ENCODE measurements at regions not wholly inside any gene's neighbourhood (a gene's known extent, or its start where the extent isn't known, plus 50 kb on each side); places are given as distances from the start of the nearest gene placed in this dataset.
A peak's percentile ranks its signal among the peaks of the same experiment; 100 is the strongest.
"Not testable (repeated sequence)": the region's sequence is repeated elsewhere in the genome, so short reads cannot be mapped to it uniquely, and the experiment has no call there.

DNA sequence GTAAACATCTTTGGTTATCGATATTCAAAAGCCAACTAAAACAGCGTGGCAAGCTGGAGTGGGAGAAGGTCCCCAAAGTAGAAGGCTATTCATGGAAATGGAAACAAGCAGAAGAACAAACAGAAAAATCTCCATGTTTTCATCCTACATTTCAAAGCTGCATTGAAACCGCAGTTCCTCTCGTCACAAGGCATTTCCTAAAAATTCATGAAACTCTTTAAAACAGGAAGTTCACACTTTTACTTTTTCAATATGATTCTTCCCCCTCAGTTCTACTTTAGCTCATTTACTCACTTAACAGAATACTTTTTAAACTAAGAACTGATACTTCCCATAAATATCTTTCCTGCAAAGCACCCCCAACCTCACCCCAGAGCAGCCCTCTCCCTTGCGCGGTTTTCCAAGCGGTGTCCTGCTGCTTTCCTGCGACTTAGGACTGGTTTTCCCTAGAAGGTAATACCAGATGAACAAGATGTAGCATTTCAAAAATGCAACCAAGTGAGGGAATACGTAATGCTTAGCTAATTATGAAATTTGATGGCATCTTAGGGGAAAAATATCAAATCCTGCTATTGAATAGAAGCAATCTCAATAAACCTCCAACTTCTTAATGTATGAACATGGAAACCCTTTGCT, 228.3 kb upstream of the PKN2 start:
- DNase-seq: no peak

DNA sequence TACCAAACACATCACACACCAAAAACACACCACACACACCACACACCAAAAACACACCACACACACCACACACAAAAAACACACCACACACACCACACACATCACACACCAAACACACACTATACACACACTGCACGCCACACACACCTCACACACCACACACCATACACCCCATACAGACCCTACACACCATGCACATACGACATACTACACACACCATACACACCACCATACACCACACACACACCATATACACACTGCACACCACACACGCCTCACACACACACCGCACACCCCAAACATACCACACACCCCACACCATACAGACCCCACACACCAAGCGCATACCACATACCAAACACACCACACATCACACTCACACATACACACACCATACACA, 226.9 kb upstream of the PKN2 start:
- DNase-seq: no peak

DNA sequence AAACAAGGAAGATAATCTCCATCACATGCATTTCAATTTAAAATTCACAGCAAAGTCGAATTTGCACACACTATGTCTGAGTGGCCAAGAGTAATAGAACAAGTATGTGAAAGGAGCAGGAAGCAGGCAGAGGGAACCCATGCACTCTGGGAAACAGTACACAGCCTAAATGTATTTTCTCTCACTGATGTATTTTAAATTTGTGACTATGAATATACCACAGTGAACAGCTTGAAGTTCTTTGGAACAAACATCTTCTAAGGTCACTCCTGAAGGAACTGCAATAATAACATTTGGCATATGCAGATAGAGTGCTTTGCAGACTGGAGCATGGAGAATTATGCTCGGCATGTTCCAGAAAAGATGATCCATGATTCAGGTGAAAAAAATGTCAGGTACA, 223.1 kb upstream of the PKN2 start:
- no peak for DNase-seq

DNA sequence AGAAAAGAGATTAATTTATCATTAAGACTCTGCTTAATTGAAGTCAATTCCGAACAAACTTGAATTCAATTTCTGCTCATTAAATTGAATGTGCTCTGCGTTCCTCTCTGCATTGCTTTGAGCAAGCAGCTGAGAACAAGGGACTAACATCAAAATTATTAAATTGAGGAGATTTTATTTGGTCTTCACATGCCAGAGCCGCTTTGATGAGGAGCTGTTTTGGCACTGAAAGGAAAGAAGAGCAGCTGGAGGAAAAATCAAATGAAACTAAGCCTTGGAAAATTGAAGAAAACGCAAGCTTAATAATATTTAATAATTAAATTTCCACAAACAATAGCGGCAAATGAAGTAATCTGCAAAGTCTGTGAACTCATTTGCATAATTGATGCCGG, 222.0 kb upstream of the PKN2 start:
- no peak for DNase-seq

DNA sequence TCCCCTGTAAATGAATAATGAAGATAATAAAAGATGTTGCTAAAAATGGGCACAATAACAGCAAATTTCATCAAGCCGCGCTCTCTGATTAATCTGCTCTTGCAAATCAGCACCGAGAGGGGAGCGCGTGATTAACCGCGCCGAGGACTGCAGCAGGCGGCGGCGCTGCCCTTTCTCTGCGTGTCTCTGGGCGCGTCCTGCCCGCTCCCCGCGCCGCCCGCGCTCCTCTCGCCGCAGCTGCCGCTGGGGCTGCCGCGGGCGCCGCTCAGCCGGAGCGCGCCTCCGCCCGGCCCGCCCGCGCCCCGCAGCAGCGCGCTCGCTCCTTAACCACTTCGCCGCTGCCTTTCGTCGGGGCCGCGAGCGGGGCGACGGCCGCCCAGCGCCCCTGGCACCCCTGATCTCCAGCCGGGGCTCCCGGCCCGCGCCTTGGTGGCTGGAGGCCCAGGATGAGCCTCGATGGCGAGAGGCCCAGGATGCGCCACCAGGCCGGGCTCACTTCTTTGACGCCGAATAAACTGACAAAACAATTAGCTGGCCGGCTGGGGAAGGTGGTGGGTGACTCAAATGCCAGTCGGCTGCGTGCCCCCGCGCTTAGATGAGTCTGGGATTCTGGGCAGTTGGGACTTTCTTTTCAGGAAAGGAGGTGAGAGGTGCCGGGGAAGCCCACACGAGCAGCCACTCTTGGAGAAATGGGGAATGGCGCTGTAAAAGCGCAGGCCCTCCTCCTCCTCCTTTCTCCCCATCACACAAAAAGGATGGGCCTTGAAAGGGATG, 221.4 kb upstream of the PKN2 start:
- DNase-seq: peak; percentile 10

DNA sequence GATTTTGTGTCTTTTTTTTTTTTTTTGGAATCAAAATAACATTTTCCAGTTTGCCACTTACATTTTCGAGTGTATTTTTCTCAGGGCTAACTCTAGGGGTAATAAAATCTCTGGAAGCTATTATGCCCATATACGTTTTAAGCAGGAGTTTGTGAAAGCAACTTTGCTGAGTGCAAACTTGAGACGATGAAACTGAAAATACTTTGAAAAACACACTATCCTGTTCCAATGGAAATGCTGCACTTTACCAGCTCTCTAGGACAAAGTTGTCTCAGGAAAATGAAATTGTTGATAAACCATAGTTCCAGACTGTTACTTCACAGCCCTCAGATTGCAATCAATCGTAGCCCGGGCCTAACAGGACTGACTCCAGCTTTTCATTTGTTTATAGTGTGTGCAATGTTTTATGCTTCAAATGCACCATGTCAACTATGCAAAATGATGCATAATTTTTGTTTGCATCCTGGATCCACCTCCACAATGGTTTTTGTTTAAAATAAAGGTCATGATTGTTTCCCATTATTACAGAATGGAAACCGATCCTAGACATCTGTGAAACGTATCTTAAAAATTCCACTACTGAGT, 220.6 kb upstream of the PKN2 start:
- no peak for DNase-seq

DNA sequence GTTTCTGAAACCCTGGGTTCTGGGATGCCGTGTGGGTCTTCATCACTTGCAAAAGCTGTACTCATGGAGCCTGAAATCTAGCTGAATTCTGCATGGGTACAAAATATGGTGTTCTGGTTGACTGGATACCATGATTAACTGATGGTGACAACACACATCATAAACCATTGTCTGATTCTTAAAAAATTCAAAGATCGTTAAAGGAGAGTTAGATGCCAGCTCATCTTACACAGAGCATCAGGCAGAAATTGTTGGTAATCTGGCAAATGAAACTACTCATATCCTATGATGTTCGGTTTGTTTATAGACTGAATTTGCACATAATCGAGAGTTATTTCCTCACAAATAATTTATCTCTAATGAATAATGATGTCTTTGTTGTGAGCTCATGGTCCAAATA, 218.1 kb upstream of the PKN2 start:
- DNase-seq: no peak

DNA sequence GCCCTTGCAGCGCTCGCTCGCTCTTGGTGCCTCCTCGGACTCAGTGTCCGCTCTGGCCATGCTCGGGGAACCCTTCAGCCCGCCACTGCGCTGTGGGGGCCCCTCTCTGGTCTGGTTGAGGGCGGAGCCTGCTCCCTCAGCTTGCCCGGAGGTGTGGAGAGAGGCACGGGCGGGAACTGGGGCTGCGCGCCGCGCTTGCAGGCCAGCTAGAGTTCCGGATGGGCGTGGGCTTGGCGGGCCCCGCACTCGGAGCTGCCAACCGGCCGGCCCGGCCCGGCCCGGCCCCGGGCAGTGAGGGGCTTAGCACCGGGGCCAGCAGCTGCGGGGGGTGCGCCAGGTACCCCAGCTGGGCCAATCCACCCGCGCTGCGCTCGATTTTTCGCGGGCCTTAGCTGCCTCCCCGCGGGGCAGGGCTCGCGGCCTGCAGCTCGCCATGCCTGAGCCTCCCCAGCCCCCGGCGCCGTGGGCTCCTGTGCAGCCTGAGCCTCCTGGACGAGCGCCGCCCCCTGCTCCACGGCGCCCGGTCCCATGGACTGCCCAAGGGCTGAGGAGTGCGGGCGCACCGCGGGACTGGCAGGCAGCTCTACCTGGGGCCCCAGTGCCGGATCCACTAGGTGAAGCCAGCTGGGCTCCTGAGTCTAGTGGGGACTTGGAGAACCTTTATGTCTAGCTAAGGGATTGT, 217.0 kb upstream of the PKN2 start:
- DNase-seq: no peak

DNA sequence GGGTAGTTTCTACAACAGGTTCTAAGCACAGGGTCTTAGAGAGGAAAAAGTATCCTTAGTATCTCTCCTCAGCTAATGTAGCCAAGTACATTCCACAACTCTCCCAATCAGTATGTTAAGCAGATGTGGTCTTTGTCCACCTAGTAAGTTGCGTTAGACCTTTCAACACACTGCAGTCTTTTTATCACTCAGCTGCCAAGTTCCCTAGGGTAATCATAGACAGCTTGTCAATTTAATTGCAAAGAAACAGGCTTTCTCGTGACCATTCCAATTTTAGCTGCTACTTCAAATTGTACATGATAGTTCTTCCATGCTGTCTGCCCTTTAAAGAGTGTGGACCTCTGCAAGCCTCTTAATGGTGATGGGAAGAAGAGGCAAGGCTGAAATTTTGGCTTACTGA, 211.8 kb upstream of the PKN2 start:
- no peak for DNase-seq

DNA sequence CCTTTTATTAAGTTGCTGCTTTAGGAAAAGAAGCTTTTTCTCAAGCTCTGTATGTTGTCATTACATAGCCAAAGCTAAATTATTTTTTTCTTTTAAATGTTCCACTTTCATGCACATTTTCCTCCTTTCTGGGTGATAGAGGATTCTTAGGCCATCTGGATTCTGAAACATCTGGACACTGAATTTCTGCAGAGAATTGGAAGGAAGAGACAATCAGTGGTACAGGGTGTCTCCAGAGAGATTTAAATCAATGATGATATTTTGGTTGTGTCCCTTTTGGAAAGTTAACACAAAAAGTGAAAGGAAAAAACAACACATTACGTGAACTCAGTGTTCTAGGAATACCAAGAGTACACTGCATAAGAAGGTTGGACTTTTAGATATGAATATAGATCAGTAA, 211.4 kb upstream of the PKN2 start:
- no peak for DNase-seq

DNA sequence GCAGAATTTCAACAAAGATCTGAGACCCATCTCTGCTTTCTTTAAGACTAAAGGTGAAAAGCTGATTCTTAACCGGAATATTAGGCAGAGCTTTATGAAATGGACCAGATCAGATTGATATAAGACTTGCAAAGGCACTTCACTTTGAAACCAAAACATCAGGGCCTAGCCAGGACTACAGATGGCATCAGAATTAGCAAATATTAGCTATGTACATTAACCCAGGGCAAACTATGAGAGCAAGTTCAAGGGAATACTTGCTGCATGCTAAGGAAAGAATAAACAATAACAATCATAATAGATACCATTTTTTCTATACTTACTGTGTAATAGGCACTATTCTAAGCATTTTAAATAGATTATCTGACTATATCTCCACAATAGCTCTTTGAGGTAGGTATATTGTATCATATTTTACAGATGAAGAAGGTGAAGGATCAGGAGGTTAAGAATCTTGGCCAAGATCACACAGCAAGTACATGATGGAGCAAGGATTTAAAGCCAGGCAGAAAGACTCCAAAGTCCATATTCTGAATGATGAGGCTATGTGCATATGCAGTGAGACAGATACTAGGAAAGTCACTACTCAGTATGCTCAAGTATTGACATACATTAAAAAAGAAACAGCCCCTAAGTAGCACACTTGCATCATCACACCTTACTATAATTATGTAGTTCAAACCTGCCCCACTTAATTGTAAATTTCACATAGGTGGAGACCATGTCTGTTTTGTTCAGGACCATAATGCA, 209.3 kb upstream of the PKN2 start:
- no peak for DNase-seq

DNA sequence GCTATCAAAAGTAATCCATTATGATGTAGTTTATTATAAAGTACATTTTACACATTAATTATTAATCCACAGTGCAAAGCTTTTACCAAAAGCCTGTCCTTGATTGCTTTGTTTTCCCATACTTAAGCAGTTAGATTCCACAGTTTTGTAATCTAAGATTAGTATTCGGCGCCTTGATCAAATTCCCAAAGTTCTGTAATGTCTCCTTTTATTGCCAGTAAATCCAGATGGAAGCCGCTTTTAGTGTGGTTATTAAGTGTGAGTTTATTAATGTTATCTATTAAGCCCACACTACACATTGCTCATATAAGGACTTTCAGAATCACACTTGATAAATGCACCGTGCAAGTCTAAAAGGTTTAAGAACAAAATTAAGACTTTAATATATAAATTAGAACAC, 199.2 kb upstream of the PKN2 start:
- no peak for DNase-seq

DNA sequence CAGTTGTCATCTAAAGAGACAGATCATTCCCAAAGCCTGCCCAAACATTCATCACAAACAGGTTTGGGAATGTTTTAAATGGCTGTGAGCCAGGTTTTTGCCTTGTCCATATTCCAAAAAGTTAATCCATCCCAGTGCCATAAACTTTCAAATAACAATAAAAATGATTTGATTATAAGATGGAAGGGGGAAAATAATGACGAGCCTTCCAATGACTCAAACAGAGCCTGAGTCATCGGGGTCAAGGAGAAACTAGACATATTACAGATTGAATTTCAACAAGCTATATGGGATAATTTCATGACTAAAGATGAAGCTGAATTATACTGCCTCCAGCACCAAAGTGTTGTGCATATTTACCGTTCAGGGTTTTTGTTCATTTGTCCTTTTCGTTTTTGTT, 195.8 kb upstream of the PKN2 start:
- peak; percentile 40 for DNase-seq

DNA sequence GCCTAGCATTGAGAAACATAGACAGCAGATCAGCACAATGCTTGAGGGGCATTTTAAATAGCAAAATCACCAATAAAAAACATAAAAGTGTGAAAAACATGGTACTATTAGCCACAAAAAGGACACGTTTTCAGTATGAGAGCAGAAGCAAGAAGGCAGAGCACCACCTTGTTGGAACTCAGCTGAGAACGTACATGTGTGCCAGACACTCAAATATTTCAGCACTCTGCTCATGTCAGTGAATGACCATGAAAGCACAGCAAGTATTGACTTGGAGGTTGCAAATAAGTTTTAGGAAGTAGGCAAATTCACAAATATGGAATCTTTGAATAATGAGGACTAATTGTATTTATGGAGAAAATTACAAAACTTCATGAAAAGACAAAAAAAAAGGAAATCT, 193.4 kb upstream of the PKN2 start:
- DNase-seq: no peak

DNA sequence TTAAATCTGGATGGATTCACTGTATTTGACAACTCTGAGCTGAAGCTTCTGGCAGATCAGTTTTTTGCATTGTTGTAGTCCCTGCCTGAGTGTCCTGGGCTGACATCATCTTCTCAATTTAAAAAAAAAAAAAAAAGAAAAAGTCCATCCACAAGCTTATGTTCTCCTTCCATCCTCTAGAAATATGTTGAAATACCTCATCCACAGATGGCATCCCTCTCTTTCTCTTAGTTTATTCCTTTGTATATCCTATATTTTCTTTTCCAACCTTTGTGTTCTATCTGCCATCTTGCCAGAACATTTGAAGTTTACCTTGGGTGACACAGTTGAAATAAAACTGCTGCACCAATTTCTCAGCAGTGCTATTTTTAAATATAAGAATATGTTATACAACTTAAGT, 184.4 kb upstream of the PKN2 start:
- no peak for DNase-seq

DNA sequence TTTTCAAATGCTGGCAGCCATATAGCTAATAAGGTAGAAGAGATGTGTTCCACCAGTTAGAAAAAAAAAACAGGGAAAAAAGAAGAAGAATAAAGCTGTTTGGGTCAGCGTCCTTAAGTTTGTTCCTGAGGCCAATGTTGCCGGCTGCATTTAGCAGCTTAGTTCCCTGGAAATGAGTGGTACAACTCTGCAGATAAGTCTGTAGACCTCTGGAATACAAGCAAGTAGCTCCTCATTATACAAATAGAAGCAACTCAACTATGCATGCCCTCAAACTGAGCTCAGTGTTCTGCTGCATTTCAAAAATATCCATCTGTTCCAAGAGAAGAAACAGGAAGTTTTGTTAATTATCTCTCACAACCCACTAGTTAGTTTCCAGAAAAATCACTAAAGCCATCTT, 181.2 kb upstream of the PKN2 start:
- DNase-seq: no peak

DNA sequence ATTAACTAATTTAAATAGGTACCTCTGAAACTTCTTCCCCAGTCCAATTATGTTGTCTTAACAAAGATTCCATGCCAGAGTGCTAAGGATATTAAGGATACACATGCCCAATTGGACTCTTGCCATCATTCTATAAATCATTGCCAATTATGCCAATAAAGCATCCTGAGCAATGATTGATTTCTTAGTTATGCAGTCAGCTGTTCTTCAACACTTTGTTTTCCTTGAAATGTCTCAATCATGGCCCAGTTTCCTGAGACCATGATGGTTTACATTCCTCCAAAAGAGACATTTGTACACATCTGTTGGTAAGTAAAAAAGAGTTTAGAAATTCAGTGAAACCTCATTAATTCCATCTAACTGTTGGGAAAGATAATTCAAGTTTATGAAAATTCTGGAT, 180.4 kb upstream of the PKN2 start:
- DNase-seq: no peak

DNA sequence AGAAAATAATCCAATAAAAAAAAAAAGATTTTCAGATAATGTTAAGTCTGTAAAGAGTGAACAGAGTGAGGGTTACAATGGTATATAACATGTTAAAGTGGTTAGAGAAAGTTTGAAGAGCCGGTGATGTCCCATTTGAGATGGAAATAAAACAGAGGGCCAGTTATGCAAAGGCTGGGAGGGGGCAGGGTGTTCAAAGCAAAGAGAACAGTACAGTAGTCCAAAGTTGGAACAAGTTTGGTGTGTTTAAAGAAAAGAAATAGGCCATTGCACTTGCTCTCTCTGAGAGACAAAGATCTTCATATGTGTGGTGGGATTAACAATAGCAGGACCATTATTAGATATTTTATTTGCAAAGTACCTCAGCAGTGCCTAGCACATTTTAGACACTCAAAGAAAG, 179.5 kb upstream of the PKN2 start:
- DNase-seq: no peak

DNA sequence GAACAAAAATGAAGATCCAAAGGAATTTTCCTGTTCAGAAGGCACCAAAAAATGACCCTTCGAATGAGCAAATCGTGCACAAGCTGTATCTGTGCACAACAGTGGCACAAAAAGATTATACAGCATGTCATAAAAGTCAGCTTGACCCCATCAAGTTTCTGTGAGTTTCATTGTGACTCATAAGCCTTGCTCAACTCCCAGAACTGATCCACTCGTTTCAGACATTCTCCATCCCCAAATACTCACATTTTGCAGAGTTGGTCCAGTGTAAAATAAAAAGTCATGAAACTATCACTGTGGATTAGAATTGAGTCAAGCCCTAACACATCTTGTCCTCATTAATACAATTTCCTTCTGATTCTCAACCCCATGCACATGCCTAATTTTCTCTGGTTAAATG, 174.7 kb upstream of the PKN2 start:
- DNase-seq: no peak

DNA sequence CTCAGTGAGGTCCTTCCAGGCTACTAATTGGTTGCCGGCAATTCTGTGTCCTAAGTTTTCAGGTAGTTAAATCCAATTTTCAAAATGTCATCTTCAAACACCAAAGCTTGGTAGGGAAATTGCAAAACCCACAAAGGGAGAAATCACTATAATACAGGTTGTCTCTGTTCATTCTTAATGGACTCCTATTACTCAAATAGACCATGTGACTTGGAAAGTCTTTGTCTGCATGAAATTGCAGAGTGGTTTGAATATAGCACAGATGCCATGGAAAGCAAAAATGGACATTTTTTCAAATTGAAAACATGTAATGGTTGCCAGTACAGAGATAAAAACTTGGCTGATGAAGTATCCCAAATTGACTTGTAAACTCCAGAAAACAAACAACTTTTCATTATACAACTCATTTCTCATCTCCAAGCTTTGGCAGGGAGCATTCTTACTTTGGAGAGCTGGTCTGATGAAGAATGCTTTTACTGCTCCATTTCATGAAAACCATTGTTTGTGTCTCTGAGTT, 169.5 kb upstream of the PKN2 start:
- DNase-seq: no peak

DNA sequence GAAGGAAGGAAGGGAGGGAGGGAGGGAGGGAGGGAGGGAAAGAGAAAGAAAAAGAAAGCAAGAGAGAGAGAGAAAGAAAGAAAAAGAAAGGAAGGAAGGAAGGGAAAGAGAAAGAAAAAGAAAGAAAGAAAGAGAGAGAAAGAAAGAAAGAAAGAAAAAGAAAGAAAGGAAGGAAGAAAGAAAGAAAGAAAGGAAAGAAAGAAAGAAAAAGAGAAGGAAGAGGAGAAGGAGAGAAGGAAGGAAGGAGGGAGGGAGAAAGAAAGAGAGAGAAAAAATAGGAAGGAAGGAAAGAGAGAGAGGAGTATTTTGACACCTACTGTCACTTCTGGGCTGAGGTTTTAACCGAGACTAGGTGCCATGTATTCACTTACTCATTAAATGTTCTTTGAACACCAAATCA, 166.6 kb upstream of the PKN2 start:
- not testable (repeated sequence) for DNase-seq

DNA sequence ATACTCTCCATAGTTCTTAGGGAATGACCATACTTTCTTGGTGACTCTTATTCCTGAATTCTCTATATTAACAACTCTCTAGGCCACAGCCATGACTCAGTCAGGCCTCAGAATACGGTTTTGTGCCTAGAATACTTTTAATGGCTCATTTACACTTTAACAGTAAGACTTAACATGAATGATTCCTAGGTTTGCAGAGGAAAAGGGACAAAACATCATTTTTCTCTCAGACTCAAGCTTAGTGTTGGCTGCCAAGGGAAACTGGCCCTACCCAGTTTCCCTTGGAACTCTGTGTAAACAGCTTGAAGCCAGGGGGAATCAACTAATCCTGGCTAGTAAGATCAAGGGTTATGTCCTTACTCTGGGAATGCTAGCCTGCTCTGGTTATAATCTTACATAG, 164.9 kb upstream of the PKN2 start:
- no peak for DNase-seq

Measured in T1000 (cell line).